Smooth muscle cell (in vitro differentiated cells): ENCODE measurements at regions not wholly inside any gene's neighbourhood (a gene's known extent, or its start where the extent isn't known, plus 50 kb on each side); places are given as distances from the start of the nearest gene placed in this dataset.
A peak's percentile ranks its signal among the peaks of the same experiment; 100 is the strongest.

Source experiments
- DNase-seq: peaks from one replicate; lab custom pipeline; 2025; ENCODE audit not compliant: unreplicated experiment; lab: John Stamatoyannopoulos, UW
- H2AFZ ChIP-seq: fragments of 200-600 bp; sonication (generic); 2 replicates; pipeline ENCODE4 v1.6.0; 2016; ENCODE audit warnings: antibody characterized with exemption, low read depth, mild to moderate bottlenecking
- H3F3A ChIP-seq: fragments of 200-600 bp; sonication (generic); 2 replicates; pipeline ENCODE4 v1.6.0; 2017; ENCODE audit warnings: antibody characterized with exemption, low read depth
- H3K27ac ChIP-seq: fragments of 200-600 bp; sonication (generic); 2 replicates; pipeline ENCODE4 v1.5.1; 2016; ENCODE audit warnings: low read depth, mild to moderate bottlenecking
- H3K27me3 ChIP-seq: fragments of 200-600 bp; sonication (generic); 2 replicates; pipeline ENCODE4 v1.6.1; 2016; ENCODE audit warnings: low read depth, mild to moderate bottlenecking
- H3K36me3 ChIP-seq: fragments of 200-600 bp; sonication (generic); 2 replicates; pipeline ENCODE4 v1.5.1; 2016; ENCODE audit warnings: low read depth
- H3K4me1 ChIP-seq: fragments of 200-600 bp; sonication (generic); 2 replicates; pipeline ENCODE4 v1.5.1; 2016; ENCODE audit warnings: low read depth
- H3K4me2 ChIP-seq: fragments of 200-600 bp; sonication (generic); 2 replicates; pipeline ENCODE4 v1.6.0; 2016; ENCODE audit warnings: mild to moderate bottlenecking
- H3K4me3 ChIP-seq: fragments of 200-600 bp; sonication (generic); 2 replicates; pipeline ENCODE4 v1.5.1; 2016; ENCODE audit warnings: mild to moderate bottlenecking
- H3K79me2 ChIP-seq: fragments of 200-600 bp; sonication (generic); 2 replicates; pipeline ENCODE4 v1.6.0; 2016; ENCODE audit warnings: low read depth, mild to moderate bottlenecking
- H3K9ac ChIP-seq: fragments of 200-600 bp; sonication (generic); 2 replicates; pipeline ENCODE4 v1.6.0; 2016; ENCODE audit warnings: low read depth
- H3K9me3 ChIP-seq: fragments of 200-600 bp; sonication (generic); replicated peaks from 2 replicates; pipeline ENCODE4 v1.5.1; 2016; ENCODE audit warnings: low read depth
- H4K20me1 ChIP-seq: fragments of 200-600 bp; sonication (generic); 2 replicates; pipeline ENCODE4 v1.6.0; 2016; ENCODE audit warnings: low read depth
- WGBS: methylation state at CpG from one replicate; pipeline ENCODE4 v1.1.7; 2016; ENCODE audit warnings: low lambda C conversion rate; 5-methylcytosine and 5-hydroxymethylcytosine counted together
- TF ChIP-seq, protein P1 (sequence below): fragments of 200-600 bp; sonication (generic); IDR thresholded peaks from 2 replicates; pipeline ENCODE4 v1.5.1; 2017; ENCODE audit warnings: borderline replicate concordance, mild to moderate bottlenecking, antibody characterized with exemption; ENCODE audit not compliant: insufficient read depth, poor library complexity, severe bottlenecking

- WGBS = 83% methylated on average over 5 of the region's 5 CpGs
- Histone ChIP-seq H4K20me1 (no peaks in the 10 kb centered on the region), H3K9me3 (no peaks in the 10 kb centered on the region), H3K79me2 (no peaks in the 10 kb centered on the region), H3K36me3 (no peaks in the 10 kb centered on the region), H2AFZ (no peak overlapping the region), H3K4me3 (no peak overlapping the region), H3K27me3 (no peaks in the 10 kb centered on the region), H3K4me1 (no peaks in the 10 kb centered on the region), H3K9ac (no peak overlapping the region), H3F3A (no peaks in the 10 kb centered on the region), H3K4me2 (no peak overlapping the region), H3K27ac (peak overlapping the region; percentile 35)
- TF ChIP-seq, protein P1, sequence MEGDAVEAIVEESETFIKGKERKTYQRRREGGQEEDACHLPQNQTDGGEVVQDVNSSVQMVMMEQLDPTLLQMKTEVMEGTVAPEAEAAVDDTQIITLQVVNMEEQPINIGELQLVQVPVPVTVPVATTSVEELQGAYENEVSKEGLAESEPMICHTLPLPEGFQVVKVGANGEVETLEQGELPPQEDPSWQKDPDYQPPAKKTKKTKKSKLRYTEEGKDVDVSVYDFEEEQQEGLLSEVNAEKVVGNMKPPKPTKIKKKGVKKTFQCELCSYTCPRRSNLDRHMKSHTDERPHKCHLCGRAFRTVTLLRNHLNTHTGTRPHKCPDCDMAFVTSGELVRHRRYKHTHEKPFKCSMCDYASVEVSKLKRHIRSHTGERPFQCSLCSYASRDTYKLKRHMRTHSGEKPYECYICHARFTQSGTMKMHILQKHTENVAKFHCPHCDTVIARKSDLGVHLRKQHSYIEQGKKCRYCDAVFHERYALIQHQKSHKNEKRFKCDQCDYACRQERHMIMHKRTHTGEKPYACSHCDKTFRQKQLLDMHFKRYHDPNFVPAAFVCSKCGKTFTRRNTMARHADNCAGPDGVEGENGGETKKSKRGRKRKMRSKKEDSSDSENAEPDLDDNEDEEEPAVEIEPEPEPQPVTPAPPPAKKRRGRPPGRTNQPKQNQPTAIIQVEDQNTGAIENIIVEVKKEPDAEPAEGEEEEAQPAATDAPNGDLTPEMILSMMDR = no peak
- DNase-seq = no peak
Observed at GRCh38 chr11:86888164-86889000, 66.8 kb downstream of the FZD4 start.

GRCh38 chr11:86889001-86889341 is 66.2 kb downstream of the FZD4 start:
- no peak overlapping the region for H3K4me3 ChIP-seq
- no peaks in the 10 kb centered on the region for H3F3A ChIP-seq
- 55% methylated on average over 1 of the region's 1 CpG for WGBS
- no peak overlapping the region for H3K4me2 ChIP-seq
- TF ChIP-seq, protein P1 = no peak
- no peaks in the 10 kb centered on the region for H3K4me1 ChIP-seq
- H3K9ac ChIP-seq = no peak overlapping the region
- H3K27ac ChIP-seq = no peak overlapping the region
- no peaks in the 10 kb centered on the region for H3K79me2 ChIP-seq
- H3K27me3 ChIP-seq = no peaks in the 10 kb centered on the region
- no peak overlapping the region for H2AFZ ChIP-seq
- no peaks in the 10 kb centered on the region for H3K36me3 ChIP-seq
- no peaks in the 10 kb centered on the region for H4K20me1 ChIP-seq
- H3K9me3 ChIP-seq = no peaks in the 10 kb centered on the region
- DNase-seq = no peak

DNA sequence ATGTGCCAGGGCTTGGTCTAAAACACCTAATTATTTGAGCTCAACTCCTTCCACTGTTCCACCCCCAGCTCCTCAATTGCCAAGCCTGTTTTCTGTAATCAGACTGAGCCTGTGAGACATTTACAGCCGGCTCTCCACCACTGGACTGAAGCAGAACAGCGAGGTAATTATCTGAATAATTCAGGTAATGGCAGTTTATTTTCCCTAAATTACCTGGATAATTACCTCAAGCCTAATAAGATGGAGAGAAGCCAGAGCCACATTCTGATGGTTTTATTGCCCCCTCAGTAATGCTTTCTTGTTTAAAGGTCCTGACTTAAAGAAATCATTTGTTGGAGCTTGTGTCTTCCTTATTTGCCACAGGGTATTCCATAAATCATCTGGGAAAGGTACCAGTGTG is 64.2 kb downstream of the FZD4 start:
- TF ChIP-seq, protein P1 = no peak
- 44% methylated on average over 2 of the region's 2 CpGs for WGBS

DNA sequence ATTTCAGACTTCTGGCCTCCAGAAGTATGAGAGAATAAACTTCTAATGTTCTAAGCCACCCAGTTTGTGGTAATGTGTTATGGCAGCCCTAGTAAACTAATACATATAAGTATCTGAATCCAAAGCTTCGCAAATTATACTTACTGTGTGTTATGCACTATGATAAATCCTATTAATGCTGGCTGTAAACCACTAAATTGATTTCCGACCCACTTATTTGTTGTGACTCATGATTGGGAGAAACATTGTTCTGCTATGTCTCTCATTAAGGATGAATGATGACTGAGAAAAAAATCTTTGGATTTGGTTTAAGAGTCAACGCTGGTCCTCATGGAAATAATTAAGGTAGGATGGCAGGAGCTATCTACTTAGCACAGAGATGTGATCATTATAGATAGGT is 62.0 kb downstream of the FZD4 start:
- Histone ChIP-seq H3K9ac (no peak overlapping the region), H3K27ac (no peak overlapping the region), H4K20me1 (no peaks in the 10 kb centered on the region), H3F3A (no peaks in the 10 kb centered on the region), H3K9me3 (no peaks in the 10 kb centered on the region), H3K4me1 (no peaks in the 10 kb centered on the region), H3K4me3 (no peak overlapping the region), H3K79me2 (no peaks in the 10 kb centered on the region), H3K36me3 (no peaks in the 10 kb centered on the region), H3K4me2 (no peak overlapping the region), H2AFZ (no peak overlapping the region), H3K27me3 (no peaks in the 10 kb centered on the region)
- no peak for DNase-seq
- 93% methylated on average over 3 of the region's 3 CpGs for WGBS
- TF ChIP-seq, protein P1 = no peak

More for the DNA sequence above, 64.2 kb downstream of the FZD4 start:
- no peak overlapping the region for H3K9ac ChIP-seq
- no peak overlapping the region for H2AFZ ChIP-seq
- no peak overlapping the region for H3K27ac ChIP-seq
- H3K4me3 ChIP-seq = no peak overlapping the region
- DNase-seq = no peak
- H4K20me1 ChIP-seq = no peaks in the 10 kb centered on the region
- no peaks in the 10 kb centered on the region for H3K9me3 ChIP-seq
- no peak overlapping the region for H3K4me2 ChIP-seq
- no peaks in the 10 kb centered on the region for H3K36me3 ChIP-seq
- no peaks in the 10 kb centered on the region for H3K27me3 ChIP-seq
- H3K79me2 ChIP-seq = no peaks in the 10 kb centered on the region
- H3F3A ChIP-seq = no peaks in the 10 kb centered on the region
- no peaks in the 10 kb centered on the region for H3K4me1 ChIP-seq
